ENCODE measurements at regions not wholly inside any gene's neighbourhood (a gene's known extent, or its start where the extent isn't known, plus 50 kb on each side); places are given as distances from the start of the nearest gene placed in this dataset.
"Not testable (repeated sequence)": the region's sequence is repeated elsewhere in the genome, so short reads cannot be mapped to it uniquely, and the experiment has no call there.

DNA sequence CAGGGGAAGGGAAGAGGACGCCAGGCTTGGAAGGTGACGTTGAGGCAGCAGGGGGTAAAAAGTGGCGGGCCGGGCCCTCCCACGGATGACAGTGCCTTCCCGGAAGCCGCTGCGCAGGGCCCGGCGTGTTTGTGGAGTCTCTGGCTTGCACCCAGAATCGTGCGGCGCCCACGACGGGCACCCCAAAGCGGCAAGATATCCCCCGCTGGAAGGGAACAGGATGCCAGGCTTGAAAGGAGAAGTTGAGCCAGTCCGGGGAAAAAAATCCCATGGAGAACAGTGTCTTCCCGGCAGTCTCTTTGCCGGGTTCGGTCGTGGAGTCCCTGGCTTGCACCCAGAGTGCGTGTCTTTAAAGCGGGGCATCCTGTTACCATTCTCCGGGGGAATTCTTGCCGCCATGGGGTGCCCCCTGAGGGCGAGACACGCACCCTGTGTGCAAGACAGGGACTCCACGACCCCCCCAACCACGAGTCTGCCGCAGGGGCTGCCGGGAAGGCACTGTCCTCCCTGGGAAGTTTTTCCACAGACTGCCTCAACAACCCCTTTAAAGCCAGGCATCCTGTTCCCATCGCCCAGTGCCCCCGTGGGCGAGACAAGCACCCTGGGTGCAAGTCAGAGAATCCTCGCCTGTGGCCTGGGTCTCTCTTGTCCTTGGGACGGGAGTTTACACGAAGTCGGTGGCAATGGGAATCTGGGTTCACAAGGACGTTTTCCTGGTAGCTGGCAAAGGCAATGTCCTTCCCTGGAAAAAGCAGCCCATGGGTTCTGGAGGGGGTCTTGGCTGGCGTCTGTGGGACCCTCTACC, 156.1 kb upstream of the ALG10B start:
- no peak for DNase-seq

DNA sequence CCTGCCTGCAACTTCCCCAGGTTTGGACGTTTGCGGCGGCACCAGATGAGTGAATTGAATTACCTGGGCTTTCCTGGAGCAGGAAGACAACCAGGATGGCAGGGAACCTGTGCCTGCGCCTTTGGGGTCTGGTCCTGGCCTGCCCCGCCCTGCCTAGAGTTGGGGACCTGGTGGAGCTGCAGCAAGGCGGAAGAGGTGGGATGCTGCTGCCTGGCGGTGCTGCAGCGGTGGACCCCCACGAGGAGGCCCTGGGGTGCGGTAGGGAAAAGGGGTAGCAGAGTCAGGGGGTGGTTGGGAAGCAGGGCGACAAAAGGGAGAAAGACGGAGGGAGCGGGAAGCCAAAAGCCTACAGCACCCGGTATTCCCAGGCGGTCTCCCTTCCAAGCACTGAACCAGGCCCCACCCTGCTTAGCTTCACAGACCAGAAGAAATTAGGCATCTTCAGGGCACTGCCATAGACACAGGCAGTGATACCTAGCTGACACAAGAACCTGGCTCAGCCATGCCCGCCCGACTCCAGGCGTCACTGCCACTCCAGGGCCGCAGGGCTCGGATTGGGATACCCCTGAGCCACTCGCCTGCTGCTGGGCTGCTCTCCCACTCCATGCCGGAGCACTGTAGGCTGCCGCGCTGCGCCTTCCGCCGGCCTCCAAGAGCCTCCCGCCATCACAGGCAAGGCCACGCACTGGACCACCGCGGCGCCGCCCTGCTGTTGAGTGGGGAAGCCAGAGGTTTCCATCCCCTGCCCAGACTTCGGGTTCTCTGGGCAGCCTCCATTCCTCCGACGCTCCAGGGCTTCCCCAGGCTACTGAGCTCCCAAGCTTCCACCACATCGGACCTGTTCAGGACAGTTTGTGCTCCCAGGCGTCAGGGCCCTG, 155.2 kb upstream of the ALG10B start:
- DNase-seq: no peak

DNA sequence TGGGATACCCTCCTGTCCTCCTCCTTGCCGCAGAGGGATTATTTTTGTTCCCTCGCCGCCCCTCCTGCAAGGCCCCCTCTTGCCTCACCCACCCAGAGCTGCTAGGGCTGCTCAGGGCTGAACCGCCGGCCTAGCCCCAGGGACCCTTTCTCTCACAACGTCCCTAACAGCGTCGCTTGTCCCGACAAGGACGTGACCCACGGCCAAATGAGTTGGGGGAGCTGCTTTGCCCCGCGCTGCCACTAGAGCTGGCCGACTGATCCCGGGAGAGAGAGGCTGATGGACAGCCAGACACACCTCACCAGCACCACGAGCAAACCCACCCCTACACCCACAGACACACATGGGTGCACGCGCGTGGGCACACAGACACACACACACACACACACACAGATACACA, 154.6 kb upstream of the ALG10B start:
- DNase-seq: no peak

DNA sequence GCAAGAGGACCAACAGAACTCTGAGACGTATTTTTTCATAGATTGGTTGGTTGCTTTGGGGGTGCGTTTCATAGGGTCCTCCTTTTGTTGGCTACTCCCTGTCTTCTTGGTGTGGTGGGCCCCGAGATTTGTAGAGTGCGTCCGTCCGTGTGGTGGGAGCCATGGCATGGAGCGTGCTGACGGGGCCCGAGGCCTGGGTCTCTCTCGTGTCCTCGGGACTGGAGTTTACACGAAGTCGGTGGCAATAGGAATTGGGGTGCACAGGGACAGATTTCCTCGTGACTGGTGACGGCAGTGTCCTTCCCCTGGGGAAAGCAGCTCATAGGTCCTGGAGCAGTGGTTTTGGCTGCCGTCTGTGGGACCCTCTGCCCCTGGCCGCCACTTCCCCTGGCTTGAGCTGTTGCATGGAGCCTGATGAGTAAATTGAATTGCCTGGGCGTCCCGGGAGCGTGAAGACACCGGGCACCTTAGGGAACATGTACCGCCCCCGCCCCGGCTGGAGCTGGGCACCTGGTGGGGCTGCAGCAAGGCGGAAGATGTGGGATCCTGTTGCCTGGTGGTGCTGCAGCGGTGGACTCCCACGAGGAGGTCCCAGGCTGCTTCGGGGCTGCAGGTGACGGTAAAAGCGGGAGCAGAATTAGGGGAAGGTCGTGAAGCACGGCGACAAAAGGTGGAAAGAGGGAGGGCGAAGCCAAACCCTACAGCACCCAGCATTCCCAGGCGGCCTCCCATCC, 153.7 kb upstream of the ALG10B start:
- DNase-seq: no peak

DNA sequence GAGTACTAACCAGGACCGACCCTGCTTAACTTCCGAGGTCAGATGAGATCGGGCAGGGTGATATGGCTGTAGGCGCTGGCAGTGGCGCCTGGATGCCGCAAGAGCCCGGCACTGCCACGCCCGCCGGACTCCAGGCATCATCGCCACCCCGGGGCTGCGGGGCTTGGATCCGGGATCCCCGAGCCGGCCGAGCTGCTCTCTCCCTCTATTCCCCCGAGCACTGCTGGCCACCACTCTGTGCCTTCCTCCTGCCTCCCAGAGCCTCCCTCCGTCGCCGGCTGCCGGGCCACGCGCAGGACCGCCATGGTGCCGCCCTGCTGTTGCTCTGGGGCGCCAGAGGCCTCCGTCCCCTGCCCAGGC, 153.2 kb upstream of the ALG10B start:
- no peak for DNase-seq

DNA sequence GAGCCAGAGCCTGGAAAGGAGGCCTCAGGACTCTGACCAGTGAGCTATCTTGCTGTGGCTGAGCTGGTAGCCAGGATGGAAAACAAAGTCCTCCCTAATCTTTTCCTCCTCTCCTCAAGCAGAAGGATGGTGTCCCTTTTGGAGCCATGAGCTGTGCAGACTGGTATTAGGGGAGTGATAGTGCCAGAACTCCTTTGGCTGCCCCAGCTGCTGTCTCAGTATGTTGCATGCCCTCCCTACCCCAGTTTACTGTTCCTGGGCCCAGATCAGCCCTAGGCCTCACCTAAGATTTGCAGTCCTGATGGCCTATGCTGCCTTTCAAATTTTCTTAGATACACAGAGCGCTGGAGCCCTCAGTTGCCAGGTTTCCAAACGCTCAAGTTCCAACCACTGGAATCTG, 150.3 kb upstream of the ALG10B start:
- no peak for DNase-seq

DNA sequence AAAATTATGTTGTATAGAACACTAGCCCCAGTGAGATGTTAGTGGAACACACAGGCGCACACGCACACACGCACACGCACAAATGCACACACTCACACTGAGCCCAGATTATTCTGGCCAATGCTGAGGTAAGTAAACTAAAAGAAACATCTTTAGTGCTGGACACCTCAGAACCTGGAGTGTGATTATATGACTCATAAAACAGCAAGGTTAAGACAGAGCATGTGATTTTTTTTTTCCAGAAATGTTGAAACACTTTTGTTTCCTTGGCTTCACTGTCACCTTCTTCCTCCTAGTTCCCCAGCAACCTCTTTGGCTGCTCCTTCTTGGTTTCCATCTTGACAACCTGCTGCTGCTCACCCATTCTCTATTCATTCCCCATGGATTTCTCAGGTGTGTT, 141.0 kb upstream of the ALG10B start:
- DNase-seq: no peak

DNA sequence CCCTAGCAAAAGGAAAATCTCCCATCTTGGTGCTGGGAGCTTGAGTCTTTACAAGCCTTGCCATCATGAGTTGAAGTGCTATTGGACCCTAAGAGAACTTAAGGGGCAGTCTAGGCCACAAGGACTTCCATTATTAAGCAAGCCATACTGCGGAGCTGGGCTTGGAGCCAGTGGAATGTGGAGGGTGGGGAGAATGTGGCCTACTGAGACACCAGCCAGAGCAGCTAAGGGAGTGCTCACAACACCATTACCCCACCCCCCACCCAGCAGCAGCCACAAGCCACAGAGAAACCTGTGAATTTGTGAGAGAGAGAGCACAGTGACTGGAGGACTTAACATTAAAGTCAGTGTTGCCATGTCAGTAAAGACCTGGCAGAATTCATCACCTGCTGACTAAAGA, 133.0 kb upstream of the ALG10B start:
- not testable (repeated sequence) for DNase-seq

DNA sequence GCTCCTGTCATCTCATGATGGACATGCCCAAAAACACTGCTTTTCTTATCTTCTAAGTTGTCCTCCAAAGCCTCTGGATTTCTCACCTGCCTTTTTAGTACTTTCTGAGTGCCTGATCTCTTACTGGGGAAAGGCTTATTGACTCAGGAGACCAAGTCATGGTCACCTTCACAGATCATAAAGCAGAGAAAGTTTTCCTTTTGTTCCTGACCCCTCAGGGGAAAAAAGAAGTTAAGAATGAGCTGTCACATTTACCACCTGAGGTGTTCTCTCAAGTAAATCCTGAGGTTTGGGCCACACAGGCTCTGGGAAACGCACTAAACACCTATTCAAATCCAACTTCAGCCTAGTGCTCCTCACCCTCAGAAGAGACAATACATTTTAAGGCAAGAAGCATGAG, 119.3 kb upstream of the ALG10B start:
- DNase-seq: not testable (repeated sequence)

DNA sequence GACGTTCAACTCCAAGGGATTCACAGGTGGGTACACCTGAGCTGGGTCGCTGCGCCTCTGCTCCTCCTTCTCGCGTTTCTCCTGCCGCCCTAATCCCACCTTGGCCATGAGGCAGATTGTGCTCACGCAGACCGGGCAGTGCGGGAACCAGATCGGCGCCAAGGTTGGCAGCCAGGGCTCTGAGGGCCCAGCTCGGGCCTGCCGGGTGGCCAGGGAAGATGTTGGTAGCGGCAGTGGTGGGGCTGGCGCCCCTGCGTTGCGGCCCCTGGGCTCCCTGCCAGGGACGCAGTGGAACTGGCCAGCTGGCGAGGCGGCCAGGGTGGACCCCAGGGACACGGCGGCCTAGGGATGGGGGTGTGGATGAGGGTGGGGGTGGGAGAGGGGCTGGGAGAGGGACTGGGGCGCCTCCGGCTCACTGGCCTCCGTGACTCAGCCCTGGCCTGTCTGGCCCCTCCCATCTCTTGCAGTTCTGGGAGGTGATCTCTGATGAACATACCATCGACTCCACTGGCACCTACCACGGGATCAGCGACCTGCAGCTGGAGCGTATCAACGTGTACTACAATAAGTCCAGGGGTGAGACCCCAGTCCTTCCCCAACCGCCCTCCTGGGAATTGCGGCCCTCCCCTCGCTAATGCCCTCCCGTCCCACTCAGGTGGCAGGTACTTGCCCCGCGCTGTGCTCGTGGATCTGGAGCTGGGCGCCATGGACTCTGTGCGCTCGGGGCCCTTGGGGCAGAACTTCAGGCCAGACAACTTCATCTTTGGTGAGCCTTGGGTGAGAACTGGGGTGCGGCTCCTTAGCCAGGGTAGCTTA, 114.9 kb upstream of the ALG10B start:
- DNase-seq: no peak

DNA sequence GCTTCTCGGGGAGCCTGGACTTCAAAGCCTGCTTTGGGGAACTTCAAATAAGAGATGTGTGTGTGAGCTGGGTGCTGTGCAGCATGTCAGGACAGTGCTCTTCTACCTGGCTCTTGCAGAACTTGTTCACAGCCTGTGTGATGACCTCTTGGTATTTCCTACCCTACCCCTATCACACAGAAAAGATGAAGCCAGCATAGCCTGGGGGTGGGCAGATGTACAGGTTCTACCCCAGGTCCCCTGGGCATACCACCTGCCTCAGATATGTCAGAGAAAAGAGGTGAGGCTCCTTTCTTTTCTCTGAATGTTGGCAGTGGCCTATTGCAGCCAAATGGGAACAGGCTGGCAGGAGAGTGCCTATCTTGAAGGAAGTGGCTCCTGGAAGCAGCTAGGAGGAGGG, 111.7 kb upstream of the ALG10B start:
- DNase-seq: no peak

DNA sequence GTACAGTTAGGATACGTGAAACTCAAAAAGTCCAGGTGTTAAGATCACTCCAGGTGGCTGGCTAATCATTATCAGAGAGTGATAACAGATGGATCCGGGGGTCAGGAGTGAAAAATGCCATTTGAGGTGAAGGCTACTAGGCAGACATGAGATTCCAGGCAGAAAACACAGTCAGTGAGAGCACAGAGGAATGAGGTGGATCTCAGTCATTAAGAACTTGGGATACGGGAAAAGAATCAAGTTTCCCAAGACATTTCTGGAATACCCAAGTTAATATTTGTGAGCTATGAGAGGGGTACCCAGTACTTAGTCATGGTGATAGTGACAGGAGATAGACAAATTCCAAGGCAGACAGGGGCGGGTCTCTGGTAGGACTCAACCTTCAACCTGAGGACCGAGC, 94.6 kb upstream of the ALG10B start:
- DNase-seq: no peak

DNA sequence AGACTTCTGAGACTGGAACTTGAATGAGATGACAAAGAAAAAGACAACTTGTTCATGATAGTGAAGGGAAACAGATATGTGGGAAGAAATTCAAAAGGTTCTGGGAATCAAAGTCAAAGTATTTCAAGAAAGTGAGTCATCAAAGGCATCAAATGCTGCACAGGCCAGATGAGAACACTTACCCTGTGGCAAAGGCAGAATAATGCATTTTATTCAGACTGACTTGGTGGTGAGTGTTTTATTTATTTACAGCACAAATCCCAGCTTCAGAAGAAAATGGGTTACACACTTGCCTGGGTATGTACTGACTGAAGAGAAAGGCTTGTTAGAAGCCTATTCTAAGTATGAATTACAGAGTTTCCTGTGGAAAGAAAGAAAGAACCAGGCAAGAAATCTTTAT, 78.2 kb upstream of the ALG10B start:
- not testable (repeated sequence) for DNase-seq

DNA sequence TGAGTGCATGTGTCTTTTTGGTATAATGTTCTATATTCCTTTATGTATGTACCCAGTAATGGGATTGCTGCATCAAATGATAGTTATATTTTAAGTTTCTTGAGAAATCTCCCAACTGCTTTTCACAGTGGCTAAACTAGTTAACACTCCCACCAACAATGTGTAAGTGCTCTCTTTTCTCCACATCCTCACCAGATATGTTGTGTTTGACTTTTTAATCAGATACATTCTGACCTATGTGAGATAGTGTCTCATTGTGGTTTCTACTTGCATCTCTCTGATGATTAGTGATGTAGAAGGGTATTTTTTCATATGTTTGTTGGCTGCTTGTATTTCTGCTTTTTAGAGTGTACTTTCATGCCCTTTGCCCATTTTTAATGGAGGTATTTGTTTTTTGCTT, 62.8 kb upstream of the ALG10B start:
- DNase-seq: no peak

DNA sequence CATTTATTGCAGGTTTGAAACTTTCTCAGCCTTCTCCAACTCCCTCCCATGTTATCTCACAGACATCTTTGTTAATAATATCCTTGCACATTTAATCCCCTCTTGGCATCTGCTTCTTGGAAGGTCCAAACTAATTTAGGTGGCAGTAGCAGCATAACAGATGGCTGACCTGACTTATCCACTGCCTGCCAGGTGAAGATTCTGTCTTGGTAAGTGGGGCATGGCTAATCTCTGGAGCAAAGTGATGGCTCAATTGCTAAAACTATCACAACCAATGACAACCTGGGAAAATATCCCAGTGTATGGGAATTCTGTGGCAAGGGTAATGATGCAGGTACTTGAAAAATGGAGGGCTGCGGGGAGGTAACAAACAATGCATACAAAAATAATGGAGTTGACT, 58.2 kb upstream of the ALG10B start:
- no peak for DNase-seq
